Fibroblast of lung (primary cell): ENCODE measurements at regions not wholly inside any gene's neighbourhood (a gene's known extent, or its start where the extent isn't known, plus 50 kb on each side); places are given as distances from the start of the nearest gene placed in this dataset.

Source experiments
- DNase-seq, 2 donors: peaks; one replicate each; pipeline versions ENCODE4 v3.0.0 to v3.0.0-alpha.2; 2010; ENCODE audit warnings: low read depth in 2 of 2
- H2AFZ ChIP-seq: 2 replicates; pipeline ENCODE4 v1.5.1; 2012; ENCODE audit warnings: low read length, control low read depth, inconsistent platforms
- H3K27ac ChIP-seq: 2 replicates; pipeline ENCODE4 v1.5.1; 2011; ENCODE audit warnings: low read length, control low read depth; ENCODE audit not compliant: insufficient read depth
- H3K27me3 ChIP-seq: 2 replicates; pipeline ENCODE4 v1.5.1; 2011; ENCODE audit warnings: mild to moderate bottlenecking, low read length; ENCODE audit not compliant: control insufficient read depth, insufficient read depth
- H3K36me3 ChIP-seq: 2 replicates; pipeline ENCODE4 v1.5.1; 2011; ENCODE audit warnings: low read length; ENCODE audit not compliant: control insufficient read depth, insufficient read depth
- H3K4me1 ChIP-seq: 2 replicates; pipeline ENCODE4 v1.5.1; 2011; ENCODE audit warnings: low read length; ENCODE audit not compliant: control insufficient read depth, insufficient read depth; ENCODE audit errors: extremely low read depth
- H3K4me2 ChIP-seq: 2 replicates; pipeline ENCODE4 v1.5.1; 2011; ENCODE audit warnings: low read length, control low read depth; ENCODE audit not compliant: insufficient read depth; ENCODE audit errors: extremely low read depth
- H3K4me3 ChIP-seq, 4 experiments: fragments of 200-600 bp in 1 of 4; sonication (generic) in 1 of 4; replicated peaks in 1 of 4; 2 replicates each; pipeline ENCODE4 v1.5.1; 2011 to 2016; ENCODE audit warnings: low read length in 4 of 4, low read depth in 3 of 4, mild to moderate bottlenecking in 3 of 4, control low read depth in 2 of 4, inconsistent platforms in 1 of 4, mixed read lengths in 1 of 4; ENCODE audit not compliant: insufficient read depth in 1 of 4; ENCODE audit errors: control extremely low read depth in 1 of 4
- H3K79me2 ChIP-seq: 2 replicates; pipeline ENCODE4 v1.5.1; 2012; ENCODE audit warnings: mild to moderate bottlenecking, low read length, inconsistent platforms; ENCODE audit not compliant: control insufficient read depth, insufficient read depth
- H3K9ac ChIP-seq: 2 replicates; pipeline ENCODE4 v1.5.1; 2011; ENCODE audit warnings: mild to moderate bottlenecking, low read length, control low read depth; ENCODE audit not compliant: insufficient read depth
- H3K9me3 ChIP-seq: 2 replicates; pipeline ENCODE4 v1.5.1; 2012; ENCODE audit warnings: low read depth, low read length; ENCODE audit not compliant: control insufficient read depth, insufficient read depth
- H4K20me1 ChIP-seq: 2 replicates; pipeline ENCODE4 v1.5.1; 2011; ENCODE audit warnings: low read length; ENCODE audit not compliant: control insufficient read depth, insufficient read depth; ENCODE audit errors: extremely low read depth
- CTCF ChIP-seq, 2 donors: IDR thresholded peaks in 1 of 2; conservative IDR thresholded peaks in 1 of 2; 1 replicate in 1 of 2; 2 replicates in 1 of 2; pipeline ENCODE4 v1.5.1; 2011 to 2012; ENCODE audit warnings: low read length in 2 of 2, control low read depth in 1 of 2, inconsistent platforms in 1 of 2, low read depth in 1 of 2, mild to moderate bottlenecking in 1 of 2
- EZH2 ChIP-seq: IDR thresholded peaks from 2 replicates; pipeline ENCODE4 v1.5.1; 2012; ENCODE audit warnings: low read length, control low read depth, mild to moderate bottlenecking; ENCODE audit errors: missing control alignments

- Histone ChIP-seq H3K9ac (no peak overlapping the region), H3K4me3 (no peak overlapping the region), H4K20me1 (no peaks in the 10 kb centered on the region), H3K27me3 (no peaks in the 10 kb centered on the region), H3K9me3 (no peaks in the 10 kb centered on the region), H3K36me3 (no peaks in the 10 kb centered on the region), H3K27ac (no peak overlapping the region), H2AFZ (no peak overlapping the region), H3K4me2 (no peak overlapping the region), H3K79me2 (no peaks in the 10 kb centered on the region), H3K4me1 (peaks cover 16% of the 10 kb centered on the region)
- TF ChIP-seq CTCF (conservative IDR thresholded peaks at IDR 0.05 in 1 of 2, IDR thresholded peaks at IDR 0.05 in 1 of 2; ENCODE audit: low read depth in 1 of 2, low read length in 2 of 2) (no peak), EZH2 (no peak)
- no peak for DNase-seq
Measured at GRCh38 chr18:10018289-10018688, 104.5 kb downstream of the VAPA start.

DNA sequence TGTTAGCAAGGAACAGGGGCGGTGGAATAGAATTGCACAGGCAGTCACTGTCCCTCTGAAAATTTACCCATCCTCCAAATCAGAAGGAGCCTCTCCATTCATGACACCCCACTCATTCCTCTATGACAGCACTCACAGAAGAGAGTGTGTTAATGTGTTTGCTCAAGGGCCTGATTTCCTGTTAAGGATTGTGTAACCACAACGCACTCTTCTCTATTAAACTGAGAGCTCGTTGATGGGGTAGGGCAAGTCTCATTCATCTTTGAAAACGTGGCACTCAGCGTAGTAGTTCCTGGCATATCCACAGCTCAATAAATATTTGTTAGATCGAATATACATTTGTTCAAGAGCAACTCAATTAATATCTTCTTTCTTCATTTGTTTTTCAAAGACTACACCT, 106.4 kb downstream of the VAPA start:
- Histone ChIP-seq H4K20me1 (no peaks in the 10 kb centered on the region), H3K27ac (no peak overlapping the region), H3K4me3 (no peak overlapping the region), H3K9me3 (no peaks in the 10 kb centered on the region), H3K27me3 (no peaks in the 10 kb centered on the region), H3K36me3 (no peaks in the 10 kb centered on the region), H3K9ac (no peak overlapping the region), H3K4me2 (no peak overlapping the region), H3K4me1 (peaks cover 13% of the 10 kb centered on the region), H2AFZ (no peak overlapping the region), H3K79me2 (no peaks in the 10 kb centered on the region)
- DNase-seq: peak in 1 of 2 donors; percentile 19
- no peak for TF ChIP-seq CTCF (conservative IDR thresholded peaks at IDR 0.05 in 1 of 2, IDR thresholded peaks at IDR 0.05 in 1 of 2; ENCODE audit: low read depth in 1 of 2, low read length in 2 of 2)
- no peak for TF ChIP-seq EZH2

DNA sequence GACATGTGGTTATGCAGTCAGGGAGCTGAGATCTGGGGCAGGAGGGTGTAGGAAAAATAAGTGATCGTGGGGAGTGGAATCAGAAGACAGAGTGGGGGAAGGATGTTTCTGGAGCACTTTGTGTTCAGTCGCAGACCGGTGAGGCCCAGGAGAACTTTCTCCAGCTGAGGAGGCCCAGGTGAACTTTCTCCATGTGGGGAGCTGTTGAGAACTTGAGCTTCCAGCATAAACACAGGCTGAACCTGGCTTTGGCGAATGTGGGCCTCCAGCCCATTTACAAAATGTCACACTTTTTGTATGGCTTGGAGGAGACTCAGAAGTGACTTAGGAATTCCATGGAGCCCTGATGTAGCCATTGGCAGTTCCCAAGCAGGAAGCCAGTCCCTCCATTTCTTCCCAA, 108.5 kb downstream of the VAPA start:
- no peak for DNase-seq
- Histone ChIP-seq H3K79me2 (no peaks in the 10 kb centered on the region), H2AFZ (no peak overlapping the region), H3K4me1 (no peaks in the 10 kb centered on the region), H3K4me2 (no peak overlapping the region), H3K27ac (no peak overlapping the region), H4K20me1 (no peaks in the 10 kb centered on the region), H3K36me3 (no peaks in the 10 kb centered on the region), H3K9ac (no peak overlapping the region), H3K27me3 (no peaks in the 10 kb centered on the region), H3K4me3 (no peak overlapping the region), H3K9me3 (no peaks in the 10 kb centered on the region)
- TF ChIP-seq EZH2 (no peak), CTCF (conservative IDR thresholded peaks at IDR 0.05 in 1 of 2, IDR thresholded peaks at IDR 0.05 in 1 of 2; ENCODE audit: low read depth in 1 of 2, low read length in 2 of 2) (no peak)
